Body of pancreas (tissue), 4 donors: ENCODE measurements at regions not wholly inside any gene's neighbourhood (a gene's known extent, or its start where the extent isn't known, plus 50 kb on each side); places are given as distances from the start of the nearest gene placed in this dataset.

ENCODE experiments used
- CTCF ChIP-seq, 7 experiments: fragments of 450-650 bp in 4 of 7; fragments of 200-600 bp in 3 of 7; sonication (generic) in 3 of 7; IDR thresholded peaks; one replicate each; pipeline ENCODE4 v1.5.1; 2016 to 2019; ENCODE audit warnings: antibody characterized with exemption in 7 of 7
- POLR2A ChIP-seq, 3 donors: fragments of 450-650 bp; IDR thresholded peaks; one replicate each; pipeline ENCODE4 v1.6.1; 2016; ENCODE audit warnings: antibody characterized with exemption in 3 of 3, mild to moderate bottlenecking in 2 of 3

GRCh38 chr6:108760126-108761050 is 87.8 kb upstream of the ARMC2 start:
- no peak for TF ChIP-seq POLR2A (IDR thresholded peaks at IDR 0.05)
- TF ChIP-seq CTCF (IDR thresholded peaks at IDR 0.05) = no peak
